ENCODE measurements at regions not wholly inside any gene's neighbourhood (a gene's known extent, or its start where the extent isn't known, plus 50 kb on each side); places are given as distances from the start of the nearest gene placed in this dataset.
A peak's percentile ranks its signal among the peaks of the same experiment; 100 is the strongest.
"Not testable (repeated sequence)": the region's sequence is repeated elsewhere in the genome, so short reads cannot be mapped to it uniquely, and the experiment has no call there.

GRCh38 chr1:161439280-161440232, 65.7 kb upstream of the FCGR2A start:
- Histone ChIP-seq H3K27ac (ENCODE audit: low read depth, low read length) (no peak overlapping the region), H3K36me3 (ENCODE audit: control insufficient read depth in 5 of 5, insufficient read depth in 5 of 5, low read length in 5 of 5) (no peaks in the 10 kb centered on the region), H3K9me3 (ENCODE audit: control insufficient read depth in 5 of 5, low read length in 5 of 5) (no peaks in the 10 kb centered on the region), H3K4me1 (ENCODE audit: control insufficient read depth in 5 of 5, insufficient read depth in 5 of 5, low read length in 5 of 5) (peaks cover 0 to 12% (median 10%) of the 10 kb centered on the region in 5 donors), H3K4me3 (ENCODE audit: low read depth in 1 of 5, low read length in 5 of 5) (peak overlapping the region; percentile 55 to 77 (median 73)), H3K9ac (ENCODE audit: low read length in 5 of 5) (peak overlapping the region in 1 of 5 donors; percentile 42), H3K27me3 (ENCODE audit: control insufficient read depth in 5 of 5, insufficient read depth in 4 of 5, low read length in 5 of 5) (peaks cover 0 to 9% (median 4%) of the 10 kb centered on the region in 5 donors)

- H3K27me3 ChIP-seq (ENCODE audit: control insufficient read depth in 5 of 5, insufficient read depth in 4 of 5, low read length in 5 of 5) = peaks cover 0 to 11% (median 6%) of the 10 kb centered on the region in 5 donors
- H3K9ac ChIP-seq (ENCODE audit: low read length in 5 of 5); H3K4me1 ChIP-seq (ENCODE audit: control insufficient read depth in 5 of 5, insufficient read depth in 5 of 5, low read length in 5 of 5); H3K4me3 ChIP-seq (ENCODE audit: low read depth in 1 of 5, low read length in 5 of 5); H3K9me3 ChIP-seq (ENCODE audit: control insufficient read depth in 5 of 5, low read length in 5 of 5); H3K27ac ChIP-seq (ENCODE audit: low read depth, low read length); H3K36me3 ChIP-seq (ENCODE audit: control insufficient read depth in 5 of 5, insufficient read depth in 5 of 5, low read length in 5 of 5): not testable (repeated sequence)
Measured at GRCh38 chr1:161433191-161433590, 65.5 kb upstream of the CFAP126 start.

GRCh38 chr1:161432091-161432490, 64.4 kb upstream of the CFAP126 start:
- H3K27me3 ChIP-seq (ENCODE audit: control insufficient read depth in 5 of 5, insufficient read depth in 4 of 5, low read length in 5 of 5) = peaks cover 0 to 15% (median 7%) of the 10 kb centered on the region in 5 donors

DNA sequence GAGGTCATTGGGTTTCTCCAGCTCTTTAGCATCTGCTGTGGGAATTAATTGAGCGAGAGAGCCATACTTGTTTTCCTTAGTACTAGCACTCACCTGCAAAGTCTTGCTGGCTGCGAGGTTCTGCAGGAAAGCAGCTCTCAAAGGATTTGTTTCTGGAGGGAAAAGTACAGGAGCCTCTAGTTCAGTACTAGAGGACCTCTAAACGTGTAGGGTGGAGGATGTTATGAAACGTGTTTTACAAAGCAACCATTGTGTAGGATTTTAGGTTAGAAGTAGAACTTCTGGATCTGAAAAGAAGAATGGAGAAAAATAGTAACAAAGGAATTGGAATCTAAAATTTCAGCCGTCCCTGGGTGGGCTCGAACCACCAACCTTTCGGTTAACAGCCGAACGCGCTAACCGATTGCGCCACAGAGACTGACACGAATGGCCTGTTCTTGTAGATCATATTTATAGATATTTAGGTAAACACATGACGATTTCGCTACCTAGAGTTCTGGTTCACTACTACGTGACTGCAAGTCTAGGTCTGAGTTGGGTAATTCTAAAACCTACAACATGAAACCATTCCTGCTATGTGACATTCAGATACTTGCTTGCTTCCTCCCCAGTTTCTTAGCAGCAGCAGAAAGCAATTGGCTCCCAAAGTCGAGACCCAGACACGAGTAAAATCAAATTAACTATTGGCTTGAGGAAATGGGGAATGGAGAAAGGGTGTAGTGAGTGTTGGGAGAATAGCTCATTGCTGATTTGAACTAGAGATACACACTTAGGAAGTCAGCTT, 60.2 kb upstream of the CFAP126 start:
- no peaks in the 10 kb centered on the region for H3K9me3 ChIP-seq (ENCODE audit: control insufficient read depth in 5 of 5, low read length in 5 of 5)
- H3K4me3 ChIP-seq (ENCODE audit: low read depth in 1 of 5, low read length in 5 of 5) = no peak overlapping the region
- no peak overlapping the region for H3K27ac ChIP-seq (ENCODE audit: low read depth, low read length)
- H3K9ac ChIP-seq (ENCODE audit: low read length in 5 of 5) = no peak overlapping the region
- H3K4me1 ChIP-seq (ENCODE audit: control insufficient read depth in 5 of 5, insufficient read depth in 5 of 5, low read length in 5 of 5) = peaks cover 0 to 3% (median 0%) of the 10 kb centered on the region in 5 donors
- no peaks in the 10 kb centered on the region for H3K36me3 ChIP-seq (ENCODE audit: control insufficient read depth in 5 of 5, insufficient read depth in 5 of 5, low read length in 5 of 5)
- peaks cover 0 to 15% (median 8%) of the 10 kb centered on the region in 5 donors for H3K27me3 ChIP-seq (ENCODE audit: control insufficient read depth in 5 of 5, insufficient read depth in 4 of 5, low read length in 5 of 5)

More at GRCh38 chr1:161432091-161432490, 64.4 kb upstream of the CFAP126 start:
- no peaks in the 10 kb centered on the region for H3K9me3 ChIP-seq (ENCODE audit: control insufficient read depth in 5 of 5, low read length in 5 of 5)
- H3K4me3 ChIP-seq (ENCODE audit: low read depth in 1 of 5, low read length in 5 of 5) = no peak overlapping the region
- no peak overlapping the region for H3K9ac ChIP-seq (ENCODE audit: low read length in 5 of 5)
- peaks cover 0 to 3% (median 0%) of the 10 kb centered on the region in 5 donors for H3K4me1 ChIP-seq (ENCODE audit: control insufficient read depth in 5 of 5, insufficient read depth in 5 of 5, low read length in 5 of 5)
- H3K36me3 ChIP-seq (ENCODE audit: control insufficient read depth in 5 of 5, insufficient read depth in 5 of 5, low read length in 5 of 5) = no peaks in the 10 kb centered on the region
- no peak overlapping the region for H3K27ac ChIP-seq (ENCODE audit: low read depth, low read length)

GRCh38 chr1:161422914-161423313, 55.2 kb upstream of the CFAP126 start:
- not testable (repeated sequence) for H3K4me1 ChIP-seq (ENCODE audit: control insufficient read depth in 5 of 5, insufficient read depth in 5 of 5, low read length in 5 of 5); H3K4me3 ChIP-seq (ENCODE audit: low read depth in 1 of 5, low read length in 5 of 5); H3K9me3 ChIP-seq (ENCODE audit: control insufficient read depth in 5 of 5, low read length in 5 of 5); H3K9ac ChIP-seq (ENCODE audit: low read length in 5 of 5); H3K27ac ChIP-seq (ENCODE audit: low read depth, low read length); H3K27me3 ChIP-seq (ENCODE audit: control insufficient read depth in 5 of 5, insufficient read depth in 4 of 5, low read length in 5 of 5); H3K36me3 ChIP-seq (ENCODE audit: control insufficient read depth in 5 of 5, insufficient read depth in 5 of 5, low read length in 5 of 5)

DNA sequence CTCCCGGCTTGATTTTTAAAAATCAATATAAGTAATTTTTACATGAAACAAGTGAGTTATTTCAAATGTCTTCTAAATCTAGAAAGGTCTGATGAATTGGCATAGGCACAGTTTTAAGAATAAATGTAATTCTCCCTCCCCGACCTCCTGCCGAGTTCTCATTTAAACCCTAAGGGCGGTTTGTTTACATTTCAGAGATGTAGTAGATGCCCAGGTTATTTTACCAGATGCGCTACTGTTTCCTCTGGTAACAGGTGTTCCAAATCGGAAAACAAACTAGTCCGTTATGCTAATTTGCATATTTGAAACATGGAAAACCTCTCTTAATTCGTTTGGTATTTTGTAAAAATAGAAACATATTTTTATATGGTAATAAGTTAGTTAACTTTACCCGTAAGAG, 53.8 kb upstream of the CFAP126 start:
- Histone ChIP-seq H3K27me3 (ENCODE audit: control insufficient read depth in 5 of 5, insufficient read depth in 4 of 5, low read length in 5 of 5) (no peaks in the 10 kb centered on the region), H3K4me3 (ENCODE audit: low read depth in 1 of 5, low read length in 5 of 5) (peak overlapping the region in 2 of 5 donors; percentile 56 to 59), H3K36me3 (ENCODE audit: control insufficient read depth in 5 of 5, insufficient read depth in 5 of 5, low read length in 5 of 5) (no peaks in the 10 kb centered on the region), H3K27ac (ENCODE audit: low read depth, low read length) (no peak overlapping the region), H3K4me1 (ENCODE audit: control insufficient read depth in 5 of 5, insufficient read depth in 5 of 5, low read length in 5 of 5) (peaks cover 0 to 5% (median 4%) of the 10 kb centered on the region in 5 donors), H3K9me3 (ENCODE audit: control insufficient read depth in 5 of 5, low read length in 5 of 5) (no peaks in the 10 kb centered on the region), H3K9ac (ENCODE audit: low read length in 5 of 5) (no peak overlapping the region)

- Histone ChIP-seq H3K9ac (ENCODE audit: low read length in 5 of 5) (no peak overlapping the region), H3K4me3 (ENCODE audit: low read depth in 1 of 5, low read length in 5 of 5) (no peak overlapping the region), H3K27ac (ENCODE audit: low read depth, low read length) (no peak overlapping the region), H3K27me3 (ENCODE audit: control insufficient read depth in 5 of 5, insufficient read depth in 4 of 5, low read length in 5 of 5) (no peaks in the 10 kb centered on the region), H3K36me3 (ENCODE audit: control insufficient read depth in 5 of 5, insufficient read depth in 5 of 5, low read length in 5 of 5) (no peaks in the 10 kb centered on the region), H3K4me1 (ENCODE audit: control insufficient read depth in 5 of 5, insufficient read depth in 5 of 5, low read length in 5 of 5) (peaks cover 0 to 5% (median 4%) of the 10 kb centered on the region in 5 donors), H3K9me3 (ENCODE audit: control insufficient read depth in 5 of 5, low read length in 5 of 5) (no peaks in the 10 kb centered on the region)
Measured at GRCh38 chr1:161420763-161421455, 53.2 kb upstream of the CFAP126 start.

GRCh38 chr1:161417536-161417935, 49.9 kb upstream of the CFAP126 start:
- not testable (repeated sequence) for H3K9ac ChIP-seq (ENCODE audit: low read length in 5 of 5); H3K27ac ChIP-seq (ENCODE audit: low read depth, low read length); H3K4me3 ChIP-seq (ENCODE audit: low read depth in 1 of 5, low read length in 5 of 5); H3K4me1 ChIP-seq (ENCODE audit: control insufficient read depth in 5 of 5, insufficient read depth in 5 of 5, low read length in 5 of 5); H3K36me3 ChIP-seq (ENCODE audit: control insufficient read depth in 5 of 5, insufficient read depth in 5 of 5, low read length in 5 of 5); H3K27me3 ChIP-seq (ENCODE audit: control insufficient read depth in 5 of 5, insufficient read depth in 4 of 5, low read length in 5 of 5); H3K9me3 ChIP-seq (ENCODE audit: control insufficient read depth in 5 of 5, low read length in 5 of 5)

Measured in subcutaneous abdominal adipose tissue (tissue), 5 donors.